Suprapubic skin (tissue), 3 donors: ENCODE measurements at regions not wholly inside any gene's neighbourhood (a gene's known extent, or its start where the extent isn't known, plus 50 kb on each side); places are given as distances from the start of the nearest gene placed in this dataset.

Source experiments
- CTCF ChIP-seq, 2 donors: fragments of 200-600 bp in 1 of 2; fragments of 450-650 bp in 1 of 2; sonication (generic) in 1 of 2; IDR thresholded peaks; one replicate each; pipeline ENCODE4 v1.5.1; 2016 to 2019; ENCODE audit warnings: antibody characterized with exemption in 2 of 2, mild to moderate bottlenecking in 1 of 2, moderate library complexity in 1 of 2
- POLR2AphosphoS5 ChIP-seq, 3 donors: sonication (generic); formaldehyde crosslinking; IDR thresholded peaks; one replicate each; pipeline ENCODE4 v1.6.1; 2017; ENCODE audit warnings: antibody characterized with exemption in 3 of 3

- no peak for TF ChIP-seq CTCF (IDR thresholded peaks at IDR 0.05)
- TF ChIP-seq POLR2AphosphoS5 (IDR thresholded peaks at IDR 0.05) = no peak
These were observed 205.3 kb upstream of the RAB4A start for GRCh38 chr1:229065613-229066012.
